ENCODE measurements at regions not wholly inside any gene's neighbourhood (a gene's known extent, or its start where the extent isn't known, plus 50 kb on each side); places are given as distances from the start of the nearest gene placed in this dataset.

DNA sequence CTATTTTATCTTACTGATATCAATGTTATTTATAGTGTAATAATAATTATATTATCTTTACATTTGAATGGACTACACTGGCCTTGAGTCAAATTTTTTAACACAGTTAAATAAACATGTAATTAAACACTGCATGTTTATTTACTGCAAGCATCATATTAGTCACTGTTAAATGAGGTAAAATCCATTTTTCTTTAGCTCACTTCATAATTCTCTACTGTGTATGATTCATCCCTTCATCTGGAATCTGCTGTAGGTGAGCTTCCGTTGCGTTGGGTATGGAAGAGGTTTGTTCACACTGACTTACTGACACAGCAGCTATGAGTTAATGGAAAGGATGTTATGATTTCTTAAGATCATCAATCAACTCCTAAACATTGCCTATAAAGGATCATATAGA, 572.3 kb downstream of the PCDH11X start:
- TF ChIP-seq CTCF (IDR thresholded peaks at IDR 0.05) = no peak
- TF ChIP-seq POLR2A (IDR thresholded peaks at IDR 0.05) = no peak
